Epidermal melanocyte (primary cell): ENCODE measurements at regions not wholly inside any gene's neighbourhood (a gene's known extent, or its start where the extent isn't known, plus 50 kb on each side); places are given as distances from the start of the nearest gene placed in this dataset.
"Not testable (repeated sequence)": the region's sequence is repeated elsewhere in the genome, so short reads cannot be mapped to it uniquely, and the experiment has no call there.

ENCODE experiments used
- DNase-seq: peaks from one replicate; pipeline ENCODE4 v3.0.0; 2011; ENCODE audit warnings: low spot score; ENCODE audit not compliant: insufficient read length

- DNase-seq: no peak
These were observed 1229.8 kb upstream of the WWC1 start for GRCh38 chr5:167061695-167062094.

DNA sequence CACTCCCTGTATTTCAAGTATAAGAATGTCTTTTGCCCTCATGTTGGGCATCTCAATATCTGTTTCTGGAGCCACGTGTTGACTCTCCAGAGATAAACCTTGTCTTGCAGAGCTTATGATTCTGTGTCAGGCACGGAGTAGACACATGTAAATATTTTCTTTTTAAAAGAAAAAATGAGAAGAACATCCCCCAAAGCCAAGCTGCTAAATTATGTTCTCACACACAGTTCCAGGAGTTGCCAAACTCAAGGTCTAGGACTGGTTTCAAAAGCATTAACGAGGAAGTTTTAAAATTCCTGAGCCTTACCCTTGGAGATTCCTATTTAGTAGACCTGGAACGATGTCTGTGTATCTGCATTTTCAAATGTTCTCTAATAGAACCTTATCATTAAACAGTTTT lies 1228.3 kb upstream of the WWC1 start:
- DNase-seq: no peak

GRCh38 chr5:167063788-167064187 lies 1227.7 kb upstream of the WWC1 start:
- DNase-seq: no peak

GRCh38 chr5:167064198-167064776 lies 1227.2 kb upstream of the WWC1 start:
- no peak for DNase-seq

- DNase-seq: no peak
These were observed 1225.7 kb upstream of the WWC1 start for GRCh38 chr5:167065794-167066193.

DNA sequence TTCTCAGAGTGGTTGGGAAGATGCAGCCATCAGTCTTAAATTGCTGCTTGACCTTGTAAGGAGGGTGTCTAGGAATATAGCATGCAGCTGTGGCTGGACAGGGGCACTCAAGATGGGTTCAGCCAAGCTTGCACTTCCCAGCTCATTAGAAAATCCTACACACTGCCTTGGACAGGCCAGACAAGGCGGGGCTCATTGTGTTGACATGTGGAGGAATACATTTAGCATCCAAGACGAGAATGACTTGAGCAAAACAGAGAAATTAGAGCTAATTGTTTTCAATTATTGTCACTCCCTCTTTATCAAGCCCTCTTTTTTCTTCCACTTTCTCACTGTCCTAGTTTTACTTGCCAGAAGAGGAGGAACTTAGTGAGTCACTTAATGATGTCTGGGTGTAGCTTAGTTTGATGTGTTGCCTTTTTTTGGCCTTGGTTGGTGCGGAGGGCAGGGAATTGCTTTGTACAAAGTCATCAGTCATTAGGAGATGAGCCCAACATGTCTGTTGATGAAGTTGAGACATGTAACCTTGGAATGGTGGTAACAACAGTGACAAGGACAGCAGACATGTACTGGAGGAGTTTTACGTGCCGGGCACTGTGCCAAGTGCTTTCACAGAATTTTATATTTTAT lies 1219.3 kb upstream of the WWC1 start:
- DNase-seq: no peak

GRCh38 chr5:167081561-167081960 lies 1209.9 kb upstream of the WWC1 start:
- no peak for DNase-seq

- DNase-seq: no peak
These were observed 1194.6 kb upstream of the WWC1 start for GRCh38 chr5:167096816-167097215.

DNA sequence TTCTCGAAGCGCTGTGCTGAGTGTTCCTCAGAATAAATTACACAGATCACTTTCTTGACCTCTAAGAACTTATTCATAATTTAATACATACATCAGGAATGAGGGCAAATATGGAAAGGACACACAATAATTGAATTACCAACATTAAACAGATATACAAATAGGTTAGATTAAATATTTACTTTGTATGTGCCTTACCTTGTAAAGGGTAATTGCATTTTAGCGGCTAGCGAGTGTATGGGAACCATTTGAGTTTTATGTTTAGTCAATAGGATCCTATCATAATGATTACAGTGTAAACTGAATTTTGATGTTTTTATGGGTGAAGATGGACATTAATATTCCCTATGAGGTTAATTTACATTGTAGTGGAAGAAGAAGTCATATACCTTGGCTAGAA lies 1187.1 kb upstream of the WWC1 start:
- no peak for DNase-seq

DNA sequence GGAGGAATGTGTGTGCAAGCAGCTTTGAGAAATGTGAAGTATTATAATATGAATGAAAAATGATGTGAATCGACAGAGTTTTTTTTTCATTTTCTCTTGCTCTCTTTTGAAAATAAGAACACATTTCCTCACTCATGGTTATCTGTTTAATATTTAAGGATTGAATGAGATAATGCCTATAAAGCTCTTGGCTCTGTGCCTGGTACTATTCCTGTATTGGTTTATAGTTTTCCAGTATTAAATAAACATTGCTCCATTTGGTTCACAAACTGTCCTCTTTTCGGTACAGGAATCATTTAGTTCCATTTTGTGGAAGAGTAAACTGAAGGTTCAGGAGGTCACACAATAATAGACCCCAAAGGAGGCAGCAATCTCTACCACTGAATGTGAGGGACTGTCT lies 1185.5 kb upstream of the WWC1 start:
- DNase-seq: no peak

GRCh38 chr5:167107684-167108083 lies 1183.8 kb upstream of the WWC1 start:
- DNase-seq: no peak

GRCh38 chr5:167108266-167108665 lies 1183.2 kb upstream of the WWC1 start:
- DNase-seq: not testable (repeated sequence)

- no peak for DNase-seq
These were observed 1178.9 kb upstream of the WWC1 start for GRCh38 chr5:167112556-167112955.

DNA sequence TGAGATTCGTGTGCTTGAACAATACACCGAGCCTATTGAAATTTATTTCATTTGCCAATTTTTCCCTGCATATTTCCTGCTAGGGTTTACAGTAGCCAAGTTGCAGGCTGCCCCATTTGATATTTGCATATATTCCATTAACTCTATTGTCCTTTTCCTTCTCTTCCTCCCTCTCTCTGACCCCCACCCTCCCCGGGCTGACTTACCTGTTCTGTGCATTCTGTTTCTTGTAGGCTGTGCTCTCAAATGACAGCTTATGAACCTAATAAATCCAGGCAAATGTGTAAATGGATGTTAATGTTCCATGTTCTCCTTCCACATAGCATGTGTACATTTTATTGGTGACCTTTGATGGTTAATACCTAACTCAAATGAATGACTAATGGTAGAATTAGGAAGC lies 1169.2 kb upstream of the WWC1 start:
- DNase-seq: no peak

DNA sequence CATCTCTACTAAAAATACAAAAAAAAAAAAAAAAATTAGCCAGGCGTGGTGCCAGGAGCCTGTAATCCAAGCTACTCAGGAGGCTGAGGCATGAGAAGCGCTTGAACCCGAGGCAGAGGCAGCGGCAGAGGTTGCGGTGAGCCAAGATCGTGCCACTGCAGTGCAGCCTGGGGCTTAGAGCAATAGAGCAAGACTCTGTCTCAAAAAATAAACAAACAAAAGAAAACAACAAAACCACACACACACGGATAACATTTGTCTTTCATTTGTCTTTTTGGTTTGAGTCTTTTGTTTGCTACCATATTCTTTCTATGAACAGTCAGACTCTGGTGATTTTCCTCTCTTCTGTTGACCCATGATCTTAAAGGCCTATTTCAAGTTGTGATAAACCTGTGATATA lies 1168.3 kb upstream of the WWC1 start:
- DNase-seq: no peak

- no peak for DNase-seq
These were observed 1162.9 kb upstream of the WWC1 start for GRCh38 chr5:167128581-167128980.

GRCh38 chr5:167140548-167141291 lies 1150.7 kb upstream of the WWC1 start:
- DNase-seq: no peak

DNA sequence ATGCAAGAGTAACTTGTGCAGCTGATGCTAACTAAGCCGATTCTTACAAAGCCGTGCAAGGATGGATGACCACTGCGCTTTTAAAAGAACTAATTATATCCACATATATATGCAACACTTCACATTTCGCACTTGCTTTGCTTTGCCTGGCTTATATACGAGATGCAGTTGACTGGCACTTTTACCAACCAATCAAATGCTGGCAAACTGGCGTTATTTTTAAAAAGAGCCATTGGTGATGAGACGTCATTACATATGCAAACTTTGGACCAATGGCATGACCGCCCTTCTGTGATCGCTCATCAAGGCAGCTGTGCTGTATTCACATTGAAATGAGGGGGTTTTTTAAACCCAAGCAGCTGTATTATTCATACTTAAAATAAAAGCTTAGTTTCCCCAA lies 1147.7 kb upstream of the WWC1 start:
- DNase-seq: no peak

DNA sequence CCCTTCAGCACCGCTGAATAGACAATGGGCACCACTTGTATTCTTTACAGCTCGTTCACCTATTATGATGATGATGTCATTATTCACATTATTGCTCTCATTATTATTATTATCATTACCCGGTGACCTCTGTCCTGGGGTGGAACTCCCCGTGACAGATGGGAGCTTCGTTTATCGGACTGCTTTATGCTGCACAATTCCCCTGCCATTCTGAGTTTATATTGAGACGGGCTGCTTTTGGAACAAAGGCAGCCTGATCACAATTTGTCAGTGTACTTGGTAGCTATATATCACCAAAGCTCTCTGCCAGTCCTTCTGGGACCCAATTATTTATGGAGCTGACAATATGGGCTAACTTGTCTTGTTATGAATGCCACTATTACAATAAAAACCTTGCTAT lies 1145.6 kb upstream of the WWC1 start:
- DNase-seq: no peak

DNA sequence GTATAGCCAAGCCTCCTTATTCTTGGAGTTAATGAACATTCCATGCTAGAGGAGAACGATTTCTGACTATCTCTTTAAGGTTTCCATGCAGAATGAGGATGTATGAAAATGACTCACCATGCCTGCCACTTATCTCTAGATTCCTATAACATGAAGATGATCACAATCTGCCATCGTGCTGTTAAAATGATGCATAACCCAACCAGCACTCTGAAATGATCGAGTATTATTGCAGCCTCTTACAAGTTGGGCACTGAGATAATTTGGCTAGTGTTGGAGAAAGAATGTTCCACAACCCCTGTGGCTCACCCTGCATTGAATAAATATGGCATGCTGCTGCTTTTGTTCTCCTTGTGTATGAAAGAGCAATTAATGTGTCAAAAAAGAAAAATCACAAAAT lies 1143.6 kb upstream of the WWC1 start:
- DNase-seq: no peak

DNA sequence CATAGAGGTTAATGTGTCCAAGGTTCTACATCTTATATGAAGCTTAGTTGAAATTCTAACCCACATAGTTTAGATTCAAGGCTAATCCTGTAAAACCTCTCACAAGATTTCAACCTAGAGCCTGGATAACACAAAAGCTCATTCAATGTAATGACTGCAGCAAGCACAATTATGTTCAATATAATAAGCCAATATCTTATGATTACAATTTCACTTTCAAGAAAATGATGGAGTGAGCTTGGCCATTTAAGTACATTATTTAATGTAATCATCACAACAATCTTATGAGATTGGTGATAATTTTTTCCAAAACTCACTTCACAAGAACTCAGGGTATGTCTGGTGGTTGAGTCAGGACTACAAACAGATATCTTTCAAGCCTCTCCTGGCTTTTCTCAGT lies 1140.8 kb upstream of the WWC1 start:
- no peak for DNase-seq

- no peak for DNase-seq
These were observed 1138.9 kb upstream of the WWC1 start for GRCh38 chr5:167152561-167152960.
